CD4-positive, alpha-beta memory T cell (primary cell): ENCODE measurements at regions not wholly inside any gene's neighbourhood (a gene's known extent, or its start where the extent isn't known, plus 50 kb on each side); places are given as distances from the start of the nearest gene placed in this dataset.

Experiments
- CTCF ChIA-PET: fragments of 350-600 bp; sonication (Branson Sonifier 250); formaldehyde crosslinking; loops from one replicate; lab custom pipeline; 2021; ENCODE audit warnings: inconsistent platforms; ENCODE audit not compliant: partially characterized antibody; lab: Charles Lee
- POLR2A ChIA-PET: fragments of 350-600 bp; sonication (Branson Sonifier 250); formaldehyde crosslinking; loops from one replicate; lab custom pipeline; 2021; ENCODE audit not compliant: partially characterized antibody; lab: Charles Lee
- DNase-seq, 5 donors: peaks; one replicate each; pipeline versions ENCODE4 v3.0.0 to v3.0.0-alpha.2; 2020 to 2022; ENCODE audit warnings: mixed read lengths in 1 of 5
- H3K27ac ChIP-seq: one replicate; pipeline ENCODE4 v1.7.0; 2013; ENCODE audit warnings: low read depth, low read length
- H3K27me3 ChIP-seq: 2 replicates; pipeline ENCODE4 v1.7.0; 2013; ENCODE audit warnings: mild to moderate bottlenecking, low read length, moderate library complexity; ENCODE audit not compliant: insufficient read depth
- H3K36me3 ChIP-seq: 2 replicates; pipeline ENCODE4 v1.7.0; 2013; ENCODE audit warnings: mild to moderate bottlenecking, low read length, moderate library complexity; ENCODE audit not compliant: insufficient read depth
- H3K4me1 ChIP-seq: 2 replicates; pipeline ENCODE4 v1.7.0; 2013; ENCODE audit warnings: mild to moderate bottlenecking, low read length, moderate library complexity; ENCODE audit not compliant: insufficient read depth
- H3K4me3 ChIP-seq, 2 donors: one replicate each; pipeline ENCODE4 v1.7.0; 2013; ENCODE audit warnings: low read length in 2 of 2, mild to moderate bottlenecking in 1 of 2
- H3K9me3 ChIP-seq, 2 donors: one replicate each; pipeline ENCODE4 v1.7.0; 2013; ENCODE audit warnings: low read length in 2 of 2, control low read depth in 1 of 2; ENCODE audit not compliant: control insufficient read depth in 1 of 2
- H3K27ac Mint-ChIP-seq, 7 donors: one replicate each; pipeline ENCODE4 v1.8.0; 2020 to 2021; ENCODE audit warnings: mixed read lengths in 7 of 7, mild to moderate bottlenecking in 6 of 7, inconsistent platforms in 3 of 7, moderate library complexity in 3 of 7
- H3K27me3 Mint-ChIP-seq, 2 donors: one replicate each; pipeline ENCODE4 v1.8.0; 2020 to 2021; ENCODE audit warnings: mixed read lengths in 2 of 2
- H3K36me3 Mint-ChIP-seq, 2 donors: one replicate each; pipeline ENCODE4 v1.8.0; 2020 to 2021; ENCODE audit warnings: mixed read lengths in 2 of 2, inconsistent platforms in 1 of 2, mild to moderate bottlenecking in 1 of 2
- H3K4me1 Mint-ChIP-seq, 4 donors: one replicate each; pipeline ENCODE4 v1.8.0; 2020 to 2021; ENCODE audit warnings: mixed read lengths in 4 of 4, mild to moderate bottlenecking in 1 of 4
- H3K4me3 Mint-ChIP-seq, 8 donors: one replicate each; pipeline ENCODE4 v1.8.0; 2020 to 2021; ENCODE audit warnings: mixed read lengths in 8 of 8, mild to moderate bottlenecking in 7 of 8, moderate library complexity in 6 of 8, inconsistent platforms in 3 of 8
- H3K9me3 Mint-ChIP-seq, 8 donors: one replicate each; pipeline ENCODE4 v1.8.0; 2020 to 2021; ENCODE audit warnings: mixed read lengths in 8 of 8, mild to moderate bottlenecking in 5 of 8, inconsistent platforms in 3 of 8, moderate library complexity in 1 of 8
- intact Hi-C: fragments of 100-400 bp; cut with micrococcal nuclease; formaldehyde crosslinking; loops from one replicate; pipeline ENCODE4 v1.15.1; 2023

DNA sequence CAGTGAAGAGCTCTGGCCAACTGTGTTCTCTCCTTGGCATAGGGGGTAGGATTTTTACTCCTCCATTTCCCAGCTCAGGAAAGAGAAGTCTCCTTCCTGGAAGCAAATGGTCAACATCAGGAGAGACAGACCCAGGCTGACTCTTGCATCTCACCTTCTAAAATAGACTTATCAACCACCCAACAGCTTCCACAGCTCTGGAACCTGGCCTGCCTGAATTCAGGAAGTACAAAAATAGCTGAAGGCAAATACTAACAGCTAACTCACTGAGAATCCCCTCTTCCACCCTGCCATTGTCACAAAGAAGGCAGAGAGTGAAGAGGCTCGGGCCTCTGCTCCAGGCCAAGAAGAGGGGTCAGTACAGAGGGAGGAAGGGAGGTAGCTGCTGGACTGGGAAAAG lies 213.6 kb downstream of the NXPE2 start:
- ChIA-PET POLR2A (no interaction called here), CTCF (no interaction called here)
- H3K9me3 ChIP-seq, result no peaks in the 10 kb centered on the region
- H3K4me3 ChIP-seq, result no peak overlapping the region
- H3K27ac ChIP-seq, result no peak overlapping the region
- peaks cover 0 to 2% of the 10 kb centered on the region in 2 donors for H3K27me3 Mint-ChIP-seq
- no peaks in the 10 kb centered on the region for H3K4me1 Mint-ChIP-seq
- DNase-seq, result no peak
- H3K9me3 Mint-ChIP-seq, result peaks cover 0 to 4% (median 0%) of the 10 kb centered on the region in 8 donors
- H3K36me3 ChIP-seq, result no peaks in the 10 kb centered on the region
- no peaks in the 10 kb centered on the region for H3K27me3 ChIP-seq
- H3K4me3 Mint-ChIP-seq, result no peak overlapping the region
- intact Hi-C loops, result no loop called here
- no peak overlapping the region for H3K27ac Mint-ChIP-seq
- no peaks in the 10 kb centered on the region for H3K36me3 Mint-ChIP-seq
- no peaks in the 10 kb centered on the region for H3K4me1 ChIP-seq

DNA sequence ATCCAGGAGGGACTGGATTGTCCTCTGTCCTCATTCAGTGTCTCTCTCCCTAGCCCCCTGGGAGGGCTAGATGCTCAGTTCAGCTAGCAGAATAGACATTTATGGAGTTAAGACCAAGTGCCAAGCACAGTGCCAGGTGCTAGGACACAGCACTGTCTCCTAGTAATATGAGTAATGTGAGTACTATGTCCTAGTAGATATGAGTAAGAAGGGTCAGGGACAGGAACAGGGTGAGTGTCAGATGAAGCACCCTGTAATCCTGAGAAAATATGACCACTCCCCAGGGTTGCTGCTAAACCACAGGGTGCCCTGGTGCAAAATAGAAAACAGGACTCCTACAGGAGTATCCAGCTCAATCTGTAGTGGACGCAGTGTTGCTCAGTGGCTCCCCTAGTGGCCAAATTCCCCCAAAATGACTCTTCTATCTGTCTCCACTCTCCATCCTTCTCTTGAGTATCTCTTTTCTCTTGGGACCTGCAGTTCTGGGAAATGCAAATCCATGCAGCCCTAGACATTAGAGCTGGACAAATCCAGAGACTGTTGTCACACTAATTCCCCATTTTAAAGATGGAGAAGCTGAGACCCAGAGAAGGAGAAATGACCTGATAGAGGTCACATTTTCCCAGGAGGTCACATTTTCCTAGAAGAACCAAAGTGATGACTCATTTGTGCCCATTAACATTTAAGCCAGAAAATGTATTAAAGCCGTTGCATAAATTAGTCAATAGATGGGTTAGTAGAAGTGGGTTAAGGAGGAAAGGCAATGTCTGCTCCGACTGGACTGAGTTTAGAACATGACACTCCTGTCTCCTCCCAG lies 214.3 kb downstream of the NXPE2 start:
- H3K27ac Mint-ChIP-seq, result no peak overlapping the region
- ChIA-PET POLR2A (no interaction called here), CTCF (interaction anchor here (0.7 to 0.8 kb wide), 2 partner anchors 8 to 24 kb away, joined by 3 read pairs; no protein-coding TSS in a partner anchor)
- no peaks in the 10 kb centered on the region for H3K36me3 Mint-ChIP-seq
- Histone ChIP-seq H3K4me1 (no peaks in the 10 kb centered on the region), H3K9me3 (no peaks in the 10 kb centered on the region), H3K4me3 (no peak overlapping the region), H3K27me3 (no peaks in the 10 kb centered on the region), H3K36me3 (no peaks in the 10 kb centered on the region), H3K27ac (no peak overlapping the region)
- no peaks in the 10 kb centered on the region for H3K4me1 Mint-ChIP-seq
- H3K9me3 Mint-ChIP-seq, result peaks cover 0 to 7% (median 0%) of the 10 kb centered on the region in 8 donors
- intact Hi-C loops, result no loop called here
- no peak overlapping the region for H3K4me3 Mint-ChIP-seq
- H3K27me3 Mint-ChIP-seq, result peaks cover 0 to 2% of the 10 kb centered on the region in 2 donors
- no peak for DNase-seq

GRCh38 chr11:114893329-114893728 lies 215.0 kb downstream of the NXPE2 start:
- Mint-ChIP-seq H3K4me1 (no peaks in the 10 kb centered on the region), H3K27ac (no peak overlapping the region), H3K9me3 (peaks cover 0 to 7% (median 0%) of the 10 kb centered on the region in 8 donors), H3K4me3 (no peak overlapping the region), H3K36me3 (no peaks in the 10 kb centered on the region), H3K27me3 (peaks cover 0 to 2% of the 10 kb centered on the region in 2 donors)
- ChIA-PET CTCF (interaction anchor here (0.7 to 0.8 kb wide), 2 partner anchors 7 to 24 kb away, joined by 3 read pairs; no protein-coding TSS in a partner anchor), POLR2A (no interaction called here)
- intact Hi-C loops, result no loop called here
- H3K27ac ChIP-seq, result no peak overlapping the region
- no peak for DNase-seq
- H3K27me3 ChIP-seq, result no peaks in the 10 kb centered on the region
- H3K4me3 ChIP-seq, result no peak overlapping the region
- no peaks in the 10 kb centered on the region for H3K36me3 ChIP-seq
- H3K4me1 ChIP-seq, result no peaks in the 10 kb centered on the region
- no peaks in the 10 kb centered on the region for H3K9me3 ChIP-seq

DNA sequence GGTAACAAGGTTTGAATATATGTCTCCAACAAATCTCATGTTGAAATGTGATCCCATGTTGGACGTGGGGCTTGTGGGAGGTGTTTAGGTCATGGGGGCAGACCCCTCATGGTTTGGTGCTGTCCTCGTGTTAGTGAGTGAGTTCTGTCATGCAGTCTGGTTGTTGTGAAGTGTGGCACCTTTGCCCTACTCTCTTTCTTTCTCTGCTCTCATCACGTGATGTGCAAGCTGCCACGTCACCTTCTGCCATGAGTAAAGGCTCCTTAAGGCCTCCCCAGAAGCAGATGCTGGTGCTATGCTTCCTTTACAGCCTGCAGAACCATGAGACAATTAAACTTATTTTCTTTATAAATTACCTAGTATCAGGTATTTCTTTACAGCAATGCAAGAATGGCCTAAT lies 218.3 kb downstream of the NXPE2 start:
- no peaks in the 10 kb centered on the region for H3K27me3 ChIP-seq
- no peak overlapping the region for H3K4me3 ChIP-seq
- no peaks in the 10 kb centered on the region for H3K9me3 ChIP-seq
- CTCF ChIA-PET, result no interaction called here
- POLR2A ChIA-PET, result no interaction called here
- intact Hi-C loops, result no loop called here
- Mint-ChIP-seq H3K4me3 (no peak overlapping the region), H3K27me3 (peaks cover 0 to 1% of the 10 kb centered on the region in 2 donors), H3K4me1 (no peaks in the 10 kb centered on the region), H3K9me3 (peaks cover 0 to 37% (median 10%) of the 10 kb centered on the region in 8 donors), H3K27ac (no peak overlapping the region), H3K36me3 (no peaks in the 10 kb centered on the region)
- no peaks in the 10 kb centered on the region for H3K36me3 ChIP-seq
- H3K27ac ChIP-seq, result no peak overlapping the region
- no peak for DNase-seq
- no peaks in the 10 kb centered on the region for H3K4me1 ChIP-seq

DNA sequence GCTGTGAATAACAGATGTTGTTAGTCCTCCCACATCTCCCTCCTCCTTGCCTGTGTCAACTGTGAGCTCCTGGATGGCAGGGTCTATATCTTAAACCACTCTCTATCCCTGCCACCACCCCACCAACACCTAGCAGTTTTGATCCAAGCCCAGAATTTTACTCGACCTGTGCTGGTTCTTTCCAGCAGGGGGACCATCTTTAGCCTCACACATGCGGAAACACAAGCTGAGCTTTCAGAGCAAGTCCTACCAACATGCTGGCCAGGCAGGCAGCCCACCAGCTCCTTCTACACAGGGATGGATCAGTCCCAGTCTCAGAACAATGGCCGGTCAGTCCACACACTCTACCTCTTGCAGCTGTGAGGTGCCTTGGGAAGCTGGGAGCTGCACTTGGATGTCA lies 231.5 kb downstream of the NXPE2 start:
- Histone ChIP-seq H3K4me1 (no peaks in the 10 kb centered on the region), H3K4me3 (no peak overlapping the region), H3K9me3 (no peaks in the 10 kb centered on the region), H3K27ac (no peak overlapping the region), H3K27me3 (no peaks in the 10 kb centered on the region), H3K36me3 (no peaks in the 10 kb centered on the region)
- peaks cover 0 to 8% (median 4%) of the 10 kb centered on the region in 8 donors for H3K9me3 Mint-ChIP-seq
- no peaks in the 10 kb centered on the region for H3K27me3 Mint-ChIP-seq
- ChIA-PET POLR2A (no interaction called here), CTCF (no interaction called here)
- intact Hi-C loops, result no loop called here
- no peak overlapping the region for H3K4me3 Mint-ChIP-seq
- no peaks in the 10 kb centered on the region for H3K36me3 Mint-ChIP-seq
- H3K4me1 Mint-ChIP-seq, result no peaks in the 10 kb centered on the region
- DNase-seq, result no peak
- H3K27ac Mint-ChIP-seq, result no peak overlapping the region

- Mint-ChIP-seq H3K4me3 (no peak overlapping the region), H3K27ac (no peak overlapping the region), H3K36me3 (no peaks in the 10 kb centered on the region), H3K4me1 (no peaks in the 10 kb centered on the region), H3K9me3 (peaks cover 0 to 7% (median 2%) of the 10 kb centered on the region in 8 donors), H3K27me3 (peaks cover 0 to 1% of the 10 kb centered on the region in 2 donors)
- no peaks in the 10 kb centered on the region for H3K9me3 ChIP-seq
- H3K4me3 ChIP-seq, result no peak overlapping the region
- POLR2A ChIA-PET, result no interaction called here
- CTCF ChIA-PET, result no interaction called here
- no peaks in the 10 kb centered on the region for H3K36me3 ChIP-seq
- intact Hi-C loops, result no loop called here
- H3K4me1 ChIP-seq, result no peaks in the 10 kb centered on the region
- DNase-seq, result no peak
- no peaks in the 10 kb centered on the region for H3K27me3 ChIP-seq
- no peak overlapping the region for H3K27ac ChIP-seq
Observed at GRCh38 chr11:114912826-114913225, 234.5 kb downstream of the NXPE2 start.

DNA sequence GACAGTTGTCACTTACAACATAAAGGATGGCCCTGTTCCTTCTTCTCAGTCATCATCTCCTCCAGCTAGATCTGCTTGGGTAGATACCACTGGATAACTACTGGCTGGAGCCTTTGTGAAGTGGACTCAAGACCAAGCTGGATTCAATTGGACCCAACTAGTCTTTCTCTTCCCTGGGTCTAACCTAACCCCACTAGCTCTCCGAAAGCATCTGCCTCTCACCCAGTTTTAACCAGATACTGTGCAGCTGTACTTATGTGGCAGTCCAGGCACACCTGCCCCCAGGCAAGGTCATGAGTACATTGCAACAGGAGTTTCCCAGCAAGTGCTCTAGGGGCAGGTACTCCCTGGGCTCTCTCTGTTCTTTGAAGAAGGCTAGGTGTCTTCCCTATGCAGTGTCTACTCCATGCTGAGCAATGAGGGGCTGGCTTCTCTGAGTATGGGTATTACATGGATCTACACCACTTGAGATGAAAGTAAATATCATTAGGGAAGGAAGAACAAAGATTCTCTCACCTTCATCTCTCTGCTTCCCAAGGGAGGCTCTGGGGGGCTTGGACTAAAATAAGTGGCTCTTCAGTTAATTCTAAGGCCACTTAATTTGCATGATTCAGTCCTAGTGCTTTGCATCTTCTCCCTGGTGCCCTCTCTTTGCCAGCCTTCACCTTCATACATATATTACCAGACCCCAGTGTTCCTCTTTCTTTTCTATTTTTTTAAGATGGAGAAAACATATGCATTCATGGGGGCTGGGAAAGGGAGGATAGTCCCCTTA lies 236.1 kb downstream of the NXPE2 start:
- ChIA-PET CTCF (no interaction called here), POLR2A (no interaction called here)
- H3K4me1 Mint-ChIP-seq, result no peaks in the 10 kb centered on the region
- no peaks in the 10 kb centered on the region for H3K36me3 Mint-ChIP-seq
- no peak overlapping the region for H3K27ac Mint-ChIP-seq
- Histone ChIP-seq H3K27me3 (no peaks in the 10 kb centered on the region), H3K9me3 (no peaks in the 10 kb centered on the region), H3K27ac (no peak overlapping the region), H3K4me1 (no peaks in the 10 kb centered on the region), H3K36me3 (no peaks in the 10 kb centered on the region), H3K4me3 (no peak overlapping the region)
- intact Hi-C loops, result no loop called here
- no peak for DNase-seq
- H3K4me3 Mint-ChIP-seq, result no peak overlapping the region
- H3K9me3 Mint-ChIP-seq, result peaks cover 0 to 7% (median 0%) of the 10 kb centered on the region in 8 donors
- peaks cover 0 to 1% of the 10 kb centered on the region in 2 donors for H3K27me3 Mint-ChIP-seq
